M059J (cell line): ENCODE measurements at regions not wholly inside any gene's neighbourhood (a gene's known extent, or its start where the extent isn't known, plus 50 kb on each side); places are given as distances from the start of the nearest gene placed in this dataset.
"Not testable (repeated sequence)": the region's sequence is repeated elsewhere in the genome, so short reads cannot be mapped to it uniquely, and the experiment has no call there.

Source experiments
- DNase-seq: peaks from one replicate; pipeline ENCODE4 v3.0.0-alpha.2; 2012; ENCODE audit warnings: low read depth

GRCh38 chr11:109677876-109678275 lies 255.9 kb downstream of the C11orf87 start:
- DNase-seq = peak; percentile 5

GRCh38 chr11:109680127-109680526 lies 258.1 kb downstream of the C11orf87 start:
- DNase-seq = peak; percentile 19

- DNase-seq = peak; percentile 4
Measured at GRCh38 chr11:109682788-109683187, 260.8 kb downstream of the C11orf87 start.

- DNase-seq = peak; percentile 33
Measured at GRCh38 chr11:109695696-109696095, 273.7 kb downstream of the C11orf87 start.

- peak; percentile 62 for DNase-seq
Measured at GRCh38 chr11:109696191-109696897, 274.4 kb downstream of the C11orf87 start.

- peak; percentile 41 for DNase-seq
Measured at GRCh38 chr11:109697140-109697843, 275.3 kb downstream of the C11orf87 start.

GRCh38 chr11:109698237-109698636 lies 276.2 kb downstream of the C11orf87 start:
- no peak for DNase-seq

- no peak for DNase-seq
Measured at GRCh38 chr11:109704432-109704831, 282.4 kb downstream of the C11orf87 start.

- DNase-seq = no peak
Measured at GRCh38 chr11:109706945-109707344, 285.0 kb downstream of the C11orf87 start.

GRCh38 chr11:109707411-109707810 lies 285.4 kb downstream of the C11orf87 start:
- DNase-seq = no peak

- no peak for DNase-seq
Measured at GRCh38 chr11:109708184-109708583, 286.2 kb downstream of the C11orf87 start.

- not testable (repeated sequence) for DNase-seq
Measured at GRCh38 chr11:109714444-109714843, 292.5 kb downstream of the C11orf87 start.

GRCh38 chr11:109715424-109715823 lies 293.4 kb downstream of the C11orf87 start:
- DNase-seq = not testable (repeated sequence)

GRCh38 chr11:109726061-109726460 lies 304.1 kb downstream of the C11orf87 start:
- DNase-seq = peak; percentile 10

- peak; percentile 84 for DNase-seq
Measured at GRCh38 chr11:109728056-109728455, 306.1 kb downstream of the C11orf87 start.

- no peak for DNase-seq
Measured at GRCh38 chr11:109729761-109730160, 307.8 kb downstream of the C11orf87 start.

- no peak for DNase-seq
Measured at GRCh38 chr11:109730669-109731068, 308.7 kb downstream of the C11orf87 start.

GRCh38 chr11:109731451-109731850 lies 309.5 kb downstream of the C11orf87 start:
- no peak for DNase-seq

- peak; percentile 69 for DNase-seq
Measured at GRCh38 chr11:109733245-109733644, 311.3 kb downstream of the C11orf87 start.

- DNase-seq = peak; percentile 24
Measured at GRCh38 chr11:109734566-109734965, 312.6 kb downstream of the C11orf87 start.

- DNase-seq = peak; percentile 27
Measured at GRCh38 chr11:109735128-109735527, 313.1 kb downstream of the C11orf87 start.

- DNase-seq = no peak
Measured at GRCh38 chr11:109739379-109739778, 317.4 kb downstream of the C11orf87 start.

GRCh38 chr11:109745996-109746625 lies 324.1 kb downstream of the C11orf87 start:
- DNase-seq = no peak
